ENCODE measurements at regions not wholly inside any gene's neighbourhood (a gene's known extent, or its start where the extent isn't known, plus 50 kb on each side); places are given as distances from the start of the nearest gene placed in this dataset.

DNA sequence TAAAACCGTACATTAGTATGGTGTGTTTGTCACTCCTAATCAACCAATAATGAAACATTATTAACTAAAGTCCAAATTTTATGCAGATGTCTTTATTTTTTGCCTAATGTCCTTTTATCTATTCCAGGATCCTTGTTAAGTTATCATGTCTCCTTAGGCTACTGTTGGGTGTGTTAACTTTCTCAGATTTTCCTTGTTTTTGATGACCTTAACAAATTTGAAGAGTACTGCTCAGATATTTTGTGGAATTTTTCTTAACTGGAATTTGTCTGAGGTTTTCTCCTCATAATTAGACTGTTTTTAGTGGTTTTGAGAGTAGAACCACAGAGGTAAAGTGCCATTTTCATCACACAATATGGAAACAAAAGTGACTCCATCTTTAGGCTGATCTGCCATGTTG lies 406.3 kb downstream of the MEI4 start:
- TF ChIP-seq, protein P1, sequence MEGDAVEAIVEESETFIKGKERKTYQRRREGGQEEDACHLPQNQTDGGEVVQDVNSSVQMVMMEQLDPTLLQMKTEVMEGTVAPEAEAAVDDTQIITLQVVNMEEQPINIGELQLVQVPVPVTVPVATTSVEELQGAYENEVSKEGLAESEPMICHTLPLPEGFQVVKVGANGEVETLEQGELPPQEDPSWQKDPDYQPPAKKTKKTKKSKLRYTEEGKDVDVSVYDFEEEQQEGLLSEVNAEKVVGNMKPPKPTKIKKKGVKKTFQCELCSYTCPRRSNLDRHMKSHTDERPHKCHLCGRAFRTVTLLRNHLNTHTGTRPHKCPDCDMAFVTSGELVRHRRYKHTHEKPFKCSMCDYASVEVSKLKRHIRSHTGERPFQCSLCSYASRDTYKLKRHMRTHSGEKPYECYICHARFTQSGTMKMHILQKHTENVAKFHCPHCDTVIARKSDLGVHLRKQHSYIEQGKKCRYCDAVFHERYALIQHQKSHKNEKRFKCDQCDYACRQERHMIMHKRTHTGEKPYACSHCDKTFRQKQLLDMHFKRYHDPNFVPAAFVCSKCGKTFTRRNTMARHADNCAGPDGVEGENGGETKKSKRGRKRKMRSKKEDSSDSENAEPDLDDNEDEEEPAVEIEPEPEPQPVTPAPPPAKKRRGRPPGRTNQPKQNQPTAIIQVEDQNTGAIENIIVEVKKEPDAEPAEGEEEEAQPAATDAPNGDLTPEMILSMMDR (IDR thresholded peaks at IDR 0.05): no peak
- no peak for TF ChIP-seq POLR2A (IDR thresholded peaks at IDR 0.05)

All from Peyer's patch (tissue), 4 donors.